GM12878 (cell line): ENCODE measurements at regions not wholly inside any gene's neighbourhood (a gene's known extent, or its start where the extent isn't known, plus 50 kb on each side); places are given as distances from the start of the nearest gene placed in this dataset.

Experiments
- ATAC-seq: fragments of 200-7000 bp; cut with Tn5 transposase; 3 replicates; pipeline ENCODE4 v1.9.1; 2020; ENCODE audit warnings: mild to moderate bottlenecking, moderate library complexity
- BruUV-seq: library from RNA; stranded (reverse); fragments of 400-500 nt; replicated peaks from 2 replicates; lab custom pipeline; 2021; lab: Mats Ljungman, UMichigan
- CTCF ChIA-PET: fragments of 300-600 bp; sonication (Branson Sonifier 250); formaldehyde crosslinking; extraction: SDS; loops from one replicate; lab custom pipeline; 2021; ENCODE audit warnings: inconsistent platforms; lab: Yijun Ruan, JAX
- POLR2A ChIA-PET: fragments of 350-600 bp; formaldehyde crosslinking; extraction: SDS; loops from one replicate; lab custom pipeline; 2021; ENCODE audit warnings: inconsistent platforms; lab: Charles Lee
- RAD21 ChIA-PET: fragments of 300-600 bp; sonication (Branson Sonifier 250); formaldehyde crosslinking; loops from one replicate; lab custom pipeline; 2023; ENCODE audit warnings: antibody characterized with exemption; ENCODE audit not compliant: unreplicated experiment; lab: Charles Lee
- SMC1A ChIA-PET: fragments of 300-600 bp; sonication (Branson Sonifier 250); formaldehyde crosslinking; loops from one replicate; lab custom pipeline; 2023; ENCODE audit not compliant: unreplicated experiment, uncharacterized antibody; lab: Charles Lee
- DNase-seq: peaks from one replicate; pipeline ENCODE4 v3.0.0-alpha.2; 2011; ENCODE audit warnings: low read depth, low spot score
- FAIRE-seq: peaks from 3 replicates; lab custom pipeline; 2011; peaks lifted over from hg19 to GRCh38; lab: Jason Lieb, UNC
- H2AFZ ChIP-seq: 2 replicates; pipeline ENCODE4 v1.6.0; 2011; ENCODE audit warnings: low read depth, low read length, control low read depth; ENCODE audit not compliant: control insufficient read depth
- H3K27ac ChIP-seq: 2 replicates; pipeline ENCODE4 v1.5.1; 2011; ENCODE audit warnings: control low read depth; ENCODE audit not compliant: control insufficient read depth, insufficient read depth
- H3K27me3 ChIP-seq, 2 experiments: replicated peaks in 1 of 2; 2 replicates each; pipeline versions ENCODE4 v1.6.0 to v1.6.1; 2011; ENCODE audit warnings: low read length in 1 of 2; ENCODE audit not compliant: control insufficient read depth in 2 of 2, insufficient read depth in 2 of 2
- H3K36me3 ChIP-seq, 2 experiments: 2 replicates each; pipeline ENCODE4 v1.5.1; 2011; ENCODE audit warnings: low read length in 1 of 2; ENCODE audit not compliant: control insufficient read depth in 2 of 2, insufficient read depth in 2 of 2
- H3K4me1 ChIP-seq: 2 replicates; pipeline ENCODE4 v1.6.1; 2011; ENCODE audit warnings: mild to moderate bottlenecking, low read length, moderate library complexity, mixed read lengths; ENCODE audit not compliant: control insufficient read depth, insufficient read depth
- H3K4me2 ChIP-seq: 2 replicates; pipeline ENCODE4 v1.6.0; 2011; ENCODE audit warnings: control low read depth; ENCODE audit not compliant: control insufficient read depth, insufficient read depth
- H3K4me3 ChIP-seq: fragments of 200-600 bp; sonication (generic); 2 replicates; pipeline ENCODE4 v1.5.1; 2016
- H3K79me2 ChIP-seq: 2 replicates; pipeline ENCODE4 v1.6.0; 2011; ENCODE audit warnings: low read length; ENCODE audit not compliant: control insufficient read depth, insufficient read depth
- H3K9ac ChIP-seq: 2 replicates; pipeline ENCODE4 v1.8.0; 2011; ENCODE audit warnings: low read length, control low read depth, mixed read lengths; ENCODE audit not compliant: control insufficient read depth, insufficient read depth
- H3K9me3 ChIP-seq: replicated peaks from 3 replicates; pipeline ENCODE4 v1.5.1; 2011; ENCODE audit warnings: mild to moderate bottlenecking, low read length; ENCODE audit not compliant: control insufficient read depth, insufficient read depth
- H4K20me1 ChIP-seq: 2 replicates; pipeline ENCODE4 v1.6.0; 2011; ENCODE audit not compliant: control insufficient read depth, insufficient read depth
- ATF3 ChIP-seq: IDR thresholded peaks from 2 replicates; pipeline ENCODE4 v1.6.1; 2011; ENCODE audit warnings: low read depth, mild to moderate bottlenecking, low read length, moderate library complexity, borderline replicate concordance; ENCODE audit errors: extremely low read depth
- ETV6 ChIP-seq, 2 experiments: fragments of 450-650 bp in 1 of 2; IDR thresholded peaks in 1 of 2; conservative IDR thresholded peaks in 1 of 2; 2 replicates each; pipeline ENCODE4 v1.6.1; 2014; ENCODE audit warnings: antibody characterized with exemption in 1 of 2, borderline replicate concordance in 1 of 2, low read depth in 1 of 2, mild to moderate bottlenecking in 1 of 2, moderate library complexity in 1 of 2
- EZH2 ChIP-seq: IDR thresholded peaks from 2 replicates; pipeline ENCODE4 v1.6.1; 2012; ENCODE audit warnings: low read depth, mild to moderate bottlenecking, control low read depth, inconsistent platforms, low read length, borderline replicate concordance; ENCODE audit not compliant: control insufficient read depth
- FOXK2 ChIP-seq: fragments of 450-650 bp; IDR thresholded peaks from 2 replicates; pipeline ENCODE4 v1.6.1; 2017; ENCODE audit warnings: mild to moderate bottlenecking, moderate library complexity
- JUND ChIP-seq: IDR thresholded peaks from 2 replicates; pipeline ENCODE4 v1.6.1; 2012; ENCODE audit warnings: low read depth, mild to moderate bottlenecking, low read length, improper control_type of control experiment, moderate library complexity
- KAT2A ChIP-seq: conservative IDR thresholded peaks from 2 replicates; pipeline ENCODE4 v1.6.1; 2011; ENCODE audit warnings: low read depth, low read length; ENCODE audit not compliant: control insufficient read depth
- MTA2 ChIP-seq: fragments of 450-650 bp; IDR thresholded peaks from 2 replicates; pipeline ENCODE4 v1.6.1; 2016; ENCODE audit warnings: low read depth, mild to moderate bottlenecking, moderate library complexity
- MXI1 ChIP-seq: fragments of 150-350 bp; IDR thresholded peaks from 2 replicates; pipeline ENCODE4 v1.6.1; 2011; ENCODE audit warnings: low read depth, mild to moderate bottlenecking, inconsistent platforms, low read length, improper control_type of control experiment
- NKRF ChIP-seq: fragments of 450-650 bp; conservative IDR thresholded peaks from 2 replicates; pipeline ENCODE4 v1.6.1; 2017; ENCODE audit warnings: mild to moderate bottlenecking, moderate library complexity
- NR2F1 ChIP-seq: fragments of 450-650 bp; conservative IDR thresholded peaks from 2 replicates; pipeline ENCODE4 v1.6.1; 2017; ENCODE audit warnings: mild to moderate bottlenecking
- PML ChIP-seq: IDR thresholded peaks from 2 replicates; pipeline ENCODE4 v1.6.1; 2012; ENCODE audit warnings: low read length, inconsistent platforms
- POLR2A ChIP-seq: IDR thresholded peaks from 2 replicates; pipeline ENCODE4 v1.6.1; 2011; ENCODE audit warnings: low read depth, mild to moderate bottlenecking, low read length
- RFX5 ChIP-seq: IDR thresholded peaks from 2 replicates; pipeline ENCODE4 v1.6.1; 2011; ENCODE audit warnings: low read depth, low read length, improper control_type of control experiment
- SKIL ChIP-seq: fragments of 450-650 bp; IDR thresholded peaks from 2 replicates; pipeline ENCODE4 v1.6.1; 2017; ENCODE audit warnings: mild to moderate bottlenecking, low read depth, inconsistent platforms; ENCODE audit not compliant: poor library complexity, severe bottlenecking
- USF1 ChIP-seq: IDR thresholded peaks from 2 replicates; pipeline ENCODE4 v1.6.1; 2011; ENCODE audit warnings: borderline replicate concordance, low read depth, mild to moderate bottlenecking, moderate library complexity, mixed read lengths, low read length; ENCODE audit not compliant: insufficient read depth; ENCODE audit errors: extremely low read length
- ZBED1 ChIP-seq: IDR thresholded peaks from 2 replicates; pipeline ENCODE4 v1.6.1; 2016; ENCODE audit warnings: borderline replicate concordance
- ZBTB33 ChIP-seq: fragments of 450-650 bp; IDR thresholded peaks from 2 replicates; pipeline ENCODE4 v1.6.1; 2017; ENCODE audit warnings: mild to moderate bottlenecking
- WGBS: methylation state at CpG from one replicate; pipeline ENCODE4 v1.1.6; 2016; ENCODE audit warnings: low lambda C conversion rate; ENCODE audit not compliant: insufficient replicate concordance, insufficient coverage; ENCODE audit errors: missing lambda C conversion rate; 5-methylcytosine and 5-hydroxymethylcytosine counted together
- in situ Hi-C: fragments of 300-500 bp; cut with MboI; formaldehyde crosslinking; loops from 9 replicates; pipeline ENCODE4 v1.14.3; 2018; ENCODE audit warnings: mixed read lengths
- intact Hi-C: fragments of 100-400 bp; cut with micrococcal nuclease; formaldehyde crosslinking; loops from one replicate; pipeline ENCODE4 v1.14.2; 2022; ENCODE audit not compliant: unreplicated experiment

DNA sequence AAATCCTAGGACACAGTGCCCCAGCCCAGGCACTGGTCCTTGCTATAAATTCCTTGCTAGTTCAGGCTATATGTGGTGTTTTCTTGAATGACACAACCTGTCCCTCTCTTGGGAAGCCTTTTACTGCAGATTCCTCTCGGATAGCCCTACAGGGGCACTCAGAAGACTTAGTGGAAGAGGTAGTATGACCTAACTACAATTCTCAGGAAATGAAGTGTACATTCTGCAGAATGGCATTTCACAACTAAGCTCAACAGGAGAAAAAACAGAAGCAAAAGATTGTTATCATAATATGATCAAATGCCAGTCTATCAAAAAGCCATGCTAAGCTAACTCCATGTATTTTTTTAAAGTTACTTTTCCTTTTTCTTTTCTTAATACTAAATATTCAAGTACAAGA lies 66.3 kb upstream of the FBXL4 start:
- CTCF ChIA-PET: interaction anchor here (0.7 kb wide), 1 partner anchor 58 kb away, joined by 3 read pairs; no protein-coding TSS in a partner anchor
- Histone ChIP-seq H3K9ac (no peak overlapping the region), H3K4me2 (no peak overlapping the region), H2AFZ (no peak overlapping the region)
- TF ChIP-seq RFX5 (no peak), PML (no peak), USF1 (no peak), MXI1 (no peak), ZBED1 (no peak), MTA2 (no peak), KAT2A (no peak), EZH2 (no peak), ETV6 (conservative IDR thresholded peaks at IDR 0.05 in 1 of 2, IDR thresholded peaks at IDR 0.05 in 1 of 2; ENCODE audit: borderline replicate concordance in 1 of 2, low read depth in 1 of 2) (no peak), NR2F1 (no peak), NKRF (no peak), ATF3 (no peak), SKIL (no peak), ZBTB33 (no peak), JUND (no peak), POLR2A (no peak), FOXK2 (no peak)
- TF ChIP-seq, all 136 proteins: peak for 0
- no peaks in the 10 kb centered on the region for H3K9me3 ChIP-seq
- DNase-seq (no peak), ATAC-seq (no peak), FAIRE-seq (no peak)
- no peaks in the 10 kb centered on the region for H3K27me3 ChIP-seq
- H3K79me2 ChIP-seq: no peaks in the 10 kb centered on the region
- intact Hi-C loops (no loop called here), in situ Hi-C loops (no loop called here)
- no peaks in the 10 kb centered on the region for H4K20me1 ChIP-seq
- H3K36me3 ChIP-seq: no peaks in the 10 kb centered on the region
- H3K4me3 ChIP-seq: no peak overlapping the region
- POLR2A ChIA-PET: no interaction called here
- SMC1A ChIA-PET: no interaction called here
- RAD21 ChIA-PET: no interaction called here
- WGBS: 0% methylated on average over 1 of the region's 1 CpG
- no TSS peak for BruUV-seq
- H3K4me1 ChIP-seq: no peaks in the 10 kb centered on the region
- no peak overlapping the region for H3K27ac ChIP-seq
